ENCODE measurements at regions not wholly inside any gene's neighbourhood (a gene's known extent, or its start where the extent isn't known, plus 50 kb on each side); places are given as distances from the start of the nearest gene placed in this dataset.
"Not testable (repeated sequence)": the region's sequence is repeated elsewhere in the genome, so short reads cannot be mapped to it uniquely, and the experiment has no call there.

GRCh38 chr19:23539499-23539898 lies 144.2 kb upstream of the ZNF91 start:
- H3K79me2 ChIP-seq (replicated peaks; ENCODE audit: insufficient read depth): no peaks in the 10 kb centered on the region
- no peaks in the 10 kb centered on the region for H3K4me1 ChIP-seq (ENCODE audit: insufficient read depth)
- H3K4me2 ChIP-seq: no peak overlapping the region
- TF ChIP-seq JUNB (IDR thresholded peaks at IDR 0.05; ENCODE audit: unreplicated experiment) (no peak), ZNF331 (CRISPR knock-in tag; IDR thresholded peaks at IDR 0.05; ENCODE audit: low read depth) (no peak)
- TF ChIP-seq, protein P1, sequence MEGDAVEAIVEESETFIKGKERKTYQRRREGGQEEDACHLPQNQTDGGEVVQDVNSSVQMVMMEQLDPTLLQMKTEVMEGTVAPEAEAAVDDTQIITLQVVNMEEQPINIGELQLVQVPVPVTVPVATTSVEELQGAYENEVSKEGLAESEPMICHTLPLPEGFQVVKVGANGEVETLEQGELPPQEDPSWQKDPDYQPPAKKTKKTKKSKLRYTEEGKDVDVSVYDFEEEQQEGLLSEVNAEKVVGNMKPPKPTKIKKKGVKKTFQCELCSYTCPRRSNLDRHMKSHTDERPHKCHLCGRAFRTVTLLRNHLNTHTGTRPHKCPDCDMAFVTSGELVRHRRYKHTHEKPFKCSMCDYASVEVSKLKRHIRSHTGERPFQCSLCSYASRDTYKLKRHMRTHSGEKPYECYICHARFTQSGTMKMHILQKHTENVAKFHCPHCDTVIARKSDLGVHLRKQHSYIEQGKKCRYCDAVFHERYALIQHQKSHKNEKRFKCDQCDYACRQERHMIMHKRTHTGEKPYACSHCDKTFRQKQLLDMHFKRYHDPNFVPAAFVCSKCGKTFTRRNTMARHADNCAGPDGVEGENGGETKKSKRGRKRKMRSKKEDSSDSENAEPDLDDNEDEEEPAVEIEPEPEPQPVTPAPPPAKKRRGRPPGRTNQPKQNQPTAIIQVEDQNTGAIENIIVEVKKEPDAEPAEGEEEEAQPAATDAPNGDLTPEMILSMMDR (conservative IDR thresholded peaks at IDR 0.05; ENCODE audit: low read depth in 2 of 2): no peak
- no peaks in the 10 kb centered on the region for H3K27me3 Mint-ChIP-seq (ENCODE audit: insufficient read depth, low read depth, poor library complexity)
- H4K20me1 ChIP-seq (replicated peaks; ENCODE audit: insufficient read depth): no peaks in the 10 kb centered on the region
- ATAC-seq (no peak), DNase-seq (ENCODE audit: low spot score) (no peak)
- H3K9me3 Mint-ChIP-seq: peaks cover 73% of the 10 kb centered on the region
- H3K4me3 Mint-ChIP-seq: no peak overlapping the region
- no peaks in the 10 kb centered on the region; the same call in 1 of the 2 replicates for H3K36me3 ChIP-seq (ENCODE audit: insufficient read depth)
- no peak overlapping the region for H3K27ac ChIP-seq (ENCODE audit: low read depth)
- no peaks in the 10 kb centered on the region for H3K4me1 Mint-ChIP-seq
- H3K4me3 ChIP-seq: no peak overlapping the region
- peaks cover 12% of the 10 kb centered on the region; the same call in 2 of the 3 replicates for H3K36me3 Mint-ChIP-seq (ENCODE audit: low read depth)
- H3K9me2 ChIP-seq (ENCODE audit: insufficient read depth): 0 out of 2 replicates have a peak, but pooled peaks cover 6% of the 10 kb centered on the region
- H3K27me3 ChIP-seq (ENCODE audit: insufficient read depth): no peaks in the 10 kb centered on the region
- no peak overlapping the region for H2AFZ ChIP-seq
- H3K27ac Mint-ChIP-seq: no peak overlapping the region
- H3F3A ChIP-seq (replicated peaks; ENCODE audit: low read depth): no peaks in the 10 kb centered on the region

- Mint-ChIP-seq H3K9me3 (peaks cover 70% of the 10 kb centered on the region), H3K36me3 (ENCODE audit: low read depth) (peaks cover 10% of the 10 kb centered on the region)
- ATAC-seq; H3F3A ChIP-seq (replicated peaks; ENCODE audit: low read depth); H3K27ac Mint-ChIP-seq; H3K27ac ChIP-seq (ENCODE audit: low read depth); H3K79me2 ChIP-seq (replicated peaks; ENCODE audit: insufficient read depth); H4K20me1 ChIP-seq (replicated peaks; ENCODE audit: insufficient read depth); H3K4me1 ChIP-seq (ENCODE audit: insufficient read depth); H3K4me3 Mint-ChIP-seq; H3K4me3 ChIP-seq; H3K27me3 Mint-ChIP-seq (ENCODE audit: insufficient read depth, low read depth, poor library complexity); H3K4me2 ChIP-seq; H3K36me3 ChIP-seq (ENCODE audit: insufficient read depth); H2AFZ ChIP-seq; H3K4me1 Mint-ChIP-seq; DNase-seq (ENCODE audit: low spot score); H3K27me3 ChIP-seq (ENCODE audit: insufficient read depth); H3K9me2 ChIP-seq (ENCODE audit: insufficient read depth): not testable (repeated sequence)
These were observed 141.9 kb upstream of the ZNF91 start for GRCh38 chr19:23537136-23537535.

GRCh38 chr19:23536341-23536740 lies 141.1 kb upstream of the ZNF91 start:
- not testable (repeated sequence) for H3K36me3 ChIP-seq (ENCODE audit: insufficient read depth); H3K79me2 ChIP-seq (replicated peaks; ENCODE audit: insufficient read depth); H3K4me2 ChIP-seq; H3K27me3 Mint-ChIP-seq (ENCODE audit: insufficient read depth, low read depth, poor library complexity); H3K4me3 Mint-ChIP-seq; H3F3A ChIP-seq (replicated peaks; ENCODE audit: low read depth); ATAC-seq; H2AFZ ChIP-seq; H3K4me1 Mint-ChIP-seq; H3K27ac ChIP-seq (ENCODE audit: low read depth); H3K4me1 ChIP-seq (ENCODE audit: insufficient read depth); H3K9me2 ChIP-seq (ENCODE audit: insufficient read depth); H4K20me1 ChIP-seq (replicated peaks; ENCODE audit: insufficient read depth); DNase-seq (ENCODE audit: low spot score); H3K27me3 ChIP-seq (ENCODE audit: insufficient read depth); H3K4me3 ChIP-seq; H3K27ac Mint-ChIP-seq
- Mint-ChIP-seq H3K36me3 (ENCODE audit: low read depth) (peaks cover 14% of the 10 kb centered on the region; the same call in 2 of the 3 replicates), H3K9me3 (peaks cover 67% of the 10 kb centered on the region)

DNA sequence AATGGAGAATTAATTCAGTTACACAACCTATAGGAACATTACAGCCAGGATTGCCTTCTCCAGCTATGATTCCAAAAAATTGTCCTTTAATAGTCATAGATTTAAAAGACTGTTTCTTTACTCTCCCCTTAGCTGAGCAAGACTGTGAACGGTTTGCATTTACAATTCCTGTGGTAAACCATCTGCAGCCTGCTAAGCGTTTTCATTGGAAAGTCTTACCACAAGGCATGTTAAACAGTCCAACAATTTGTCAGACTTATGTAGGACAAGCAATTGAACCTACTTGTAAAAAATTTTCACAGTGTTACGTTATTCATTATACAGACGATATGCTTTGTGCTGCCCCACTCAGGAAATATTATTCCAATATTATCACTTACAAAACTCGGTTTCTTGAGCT lies 140.6 kb upstream of the ZNF91 start:
- H3K36me3 ChIP-seq (ENCODE audit: insufficient read depth); H3K4me3 ChIP-seq; H3K4me3 Mint-ChIP-seq; H3F3A ChIP-seq (replicated peaks; ENCODE audit: low read depth); H3K4me2 ChIP-seq; H3K79me2 ChIP-seq (replicated peaks; ENCODE audit: insufficient read depth); DNase-seq (ENCODE audit: low spot score); H2AFZ ChIP-seq; H4K20me1 ChIP-seq (replicated peaks; ENCODE audit: insufficient read depth); H3K9me2 ChIP-seq (ENCODE audit: insufficient read depth); H3K27ac ChIP-seq (ENCODE audit: low read depth); H3K4me1 Mint-ChIP-seq; H3K27ac Mint-ChIP-seq; H3K27me3 ChIP-seq (ENCODE audit: insufficient read depth); H3K4me1 ChIP-seq (ENCODE audit: insufficient read depth); ATAC-seq; H3K27me3 Mint-ChIP-seq (ENCODE audit: insufficient read depth, low read depth, poor library complexity): not testable (repeated sequence)
- Mint-ChIP-seq H3K9me3 (peaks cover 66% of the 10 kb centered on the region), H3K36me3 (ENCODE audit: low read depth) (peaks cover 17% of the 10 kb centered on the region; the same call in 2 of the 3 replicates)

DNA sequence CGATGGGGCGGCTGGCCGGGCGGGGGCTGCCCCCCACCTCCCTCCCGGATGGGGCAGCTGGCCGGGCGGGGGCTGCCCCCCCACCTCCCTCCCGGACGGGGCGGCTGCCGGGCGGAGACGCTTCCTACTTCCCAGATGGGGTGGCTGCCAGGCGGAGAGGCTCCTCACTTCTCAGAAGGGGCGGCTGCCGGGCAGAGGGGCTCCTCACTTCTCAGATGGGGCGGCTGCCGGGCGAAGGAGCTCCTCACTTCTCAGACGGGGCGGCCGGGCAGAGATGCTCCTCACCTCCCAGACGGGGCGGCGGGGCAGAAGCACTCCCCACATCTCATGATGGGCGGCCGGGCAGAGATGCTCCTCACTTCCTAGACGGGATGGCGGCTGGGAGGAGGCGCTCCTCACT lies 138.2 kb upstream of the ZNF91 start:
- H3K27me3 ChIP-seq (ENCODE audit: insufficient read depth); H3K4me1 ChIP-seq (ENCODE audit: insufficient read depth); H3K4me2 ChIP-seq; H2AFZ ChIP-seq; H4K20me1 ChIP-seq (replicated peaks; ENCODE audit: insufficient read depth); H3K4me3 ChIP-seq; H3K79me2 ChIP-seq (replicated peaks; ENCODE audit: insufficient read depth); H3K4me1 Mint-ChIP-seq; H3K4me3 Mint-ChIP-seq; DNase-seq (ENCODE audit: low spot score); H3K27me3 Mint-ChIP-seq (ENCODE audit: insufficient read depth, low read depth, poor library complexity); ATAC-seq; H3F3A ChIP-seq (replicated peaks; ENCODE audit: low read depth); H3K27ac ChIP-seq (ENCODE audit: low read depth); H3K36me3 ChIP-seq (ENCODE audit: insufficient read depth); H3K27ac Mint-ChIP-seq; H3K9me2 ChIP-seq (ENCODE audit: insufficient read depth): not testable (repeated sequence)
- H3K36me3 Mint-ChIP-seq (ENCODE audit: low read depth): peaks cover 17% of the 10 kb centered on the region
- peaks cover 80% of the 10 kb centered on the region for H3K9me3 Mint-ChIP-seq
